ENCODE measurements at regions not wholly inside any gene's neighbourhood (a gene's known extent, or its start where the extent isn't known, plus 50 kb on each side); places are given as distances from the start of the nearest gene placed in this dataset.

- Histone ChIP-seq H3K36me3 (no peaks in the 10 kb centered on the region), H3K27ac (replicated peaks in 1 of 4) (no peak overlapping the region), H3K4me3 (no peak overlapping the region), H3K27me3 (no peaks in the 10 kb centered on the region), H3K4me1 (peaks cover 0 to 16% (median 13%) of the 10 kb centered on the region in 4 donors), H3K9me3 (peaks cover 0 to 7% (median 3%) of the 10 kb centered on the region in 4 donors)
- TF ChIP-seq POLR2A (IDR thresholded peaks at IDR 0.05; ENCODE audit: low read depth) (no peak), POLR2AphosphoS5 (IDR thresholded peaks at IDR 0.05) (no peak), EP300 (IDR thresholded peaks at IDR 0.05) (no peak)
- TF ChIP-seq, protein P1, sequence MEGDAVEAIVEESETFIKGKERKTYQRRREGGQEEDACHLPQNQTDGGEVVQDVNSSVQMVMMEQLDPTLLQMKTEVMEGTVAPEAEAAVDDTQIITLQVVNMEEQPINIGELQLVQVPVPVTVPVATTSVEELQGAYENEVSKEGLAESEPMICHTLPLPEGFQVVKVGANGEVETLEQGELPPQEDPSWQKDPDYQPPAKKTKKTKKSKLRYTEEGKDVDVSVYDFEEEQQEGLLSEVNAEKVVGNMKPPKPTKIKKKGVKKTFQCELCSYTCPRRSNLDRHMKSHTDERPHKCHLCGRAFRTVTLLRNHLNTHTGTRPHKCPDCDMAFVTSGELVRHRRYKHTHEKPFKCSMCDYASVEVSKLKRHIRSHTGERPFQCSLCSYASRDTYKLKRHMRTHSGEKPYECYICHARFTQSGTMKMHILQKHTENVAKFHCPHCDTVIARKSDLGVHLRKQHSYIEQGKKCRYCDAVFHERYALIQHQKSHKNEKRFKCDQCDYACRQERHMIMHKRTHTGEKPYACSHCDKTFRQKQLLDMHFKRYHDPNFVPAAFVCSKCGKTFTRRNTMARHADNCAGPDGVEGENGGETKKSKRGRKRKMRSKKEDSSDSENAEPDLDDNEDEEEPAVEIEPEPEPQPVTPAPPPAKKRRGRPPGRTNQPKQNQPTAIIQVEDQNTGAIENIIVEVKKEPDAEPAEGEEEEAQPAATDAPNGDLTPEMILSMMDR (IDR thresholded peaks at IDR 0.05), result no peak
- DNase-seq (ENCODE audit: extremely low spot score), result no peak
- intact Hi-C loops (cut with DNase I), result no loop called here
- 86% methylated on average over 15 of the region's 15 CpGs for WGBS
Measured at GRCh38 chr1:213728593-213729536, 258.9 kb upstream of the PROX1 start.

GRCh38 chr1:213733705-213734104 lies 254.1 kb upstream of the PROX1 start:
- TF ChIP-seq EP300 (IDR thresholded peaks at IDR 0.05), result no peak
- TF ChIP-seq POLR2AphosphoS5 (IDR thresholded peaks at IDR 0.05), result no peak
- WGBS, result 86% methylated on average over 1 of the region's 1 CpG

DNA sequence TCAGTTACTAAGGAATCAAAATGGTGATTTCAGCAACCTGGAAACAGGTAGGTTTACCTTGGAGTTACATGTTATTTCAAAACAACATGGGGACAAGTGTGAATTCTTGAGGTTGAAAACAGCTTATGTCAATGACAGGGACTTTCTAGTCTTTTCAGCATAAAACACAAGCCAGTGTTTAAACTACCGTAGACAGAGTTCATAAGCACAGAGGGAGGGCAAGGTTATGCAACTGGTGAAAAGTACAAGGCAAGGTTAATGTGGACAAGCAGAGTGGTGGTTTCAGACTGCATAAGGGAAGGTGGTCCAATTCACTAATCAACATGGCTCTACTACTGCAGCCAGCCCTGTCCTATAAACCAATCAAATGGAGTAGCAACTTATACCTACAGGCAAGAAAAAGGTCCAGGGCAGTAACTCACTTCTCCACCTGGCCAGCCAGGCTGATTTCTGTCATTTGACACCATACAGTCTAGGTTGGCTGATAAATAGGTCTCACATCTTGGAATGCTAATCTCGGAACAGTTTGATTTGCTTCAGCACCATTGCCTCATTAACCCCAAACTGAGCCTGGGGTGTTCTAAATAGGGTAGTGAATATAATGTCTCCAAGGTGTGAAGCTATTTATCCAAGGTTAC lies 250.3 kb upstream of the PROX1 start:
- TF ChIP-seq POLR2A (IDR thresholded peaks at IDR 0.05; ENCODE audit: low read depth), result no peak
- no peak for TF ChIP-seq POLR2AphosphoS5 (IDR thresholded peaks at IDR 0.05)
- TF ChIP-seq, protein P1 (IDR thresholded peaks at IDR 0.05), result no peak
- no peak for TF ChIP-seq EP300 (IDR thresholded peaks at IDR 0.05)
- no peaks in the 10 kb centered on the region for H3K9me3 ChIP-seq
- H3K36me3 ChIP-seq, result no peaks in the 10 kb centered on the region
- intact Hi-C loops (cut with DNase I), result no loop called here
- H3K27ac ChIP-seq (replicated peaks in 1 of 4), result no peak overlapping the region
- no peaks in the 10 kb centered on the region for H3K27me3 ChIP-seq
- H3K4me3 ChIP-seq, result no peak overlapping the region
- peak; percentile 17 for DNase-seq (ENCODE audit: extremely low spot score)
- no peaks in the 10 kb centered on the region for H3K4me1 ChIP-seq
- WGBS, result 63% methylated on average over 2 of the region's 2 CpGs

More at GRCh38 chr1:213733705-213734104, 254.1 kb upstream of the PROX1 start:
- Histone ChIP-seq H3K27me3 (no peaks in the 10 kb centered on the region), H3K9me3 (peaks cover 0 to 7% (median 3%) of the 10 kb centered on the region in 4 donors), H3K36me3 (no peaks in the 10 kb centered on the region), H3K4me3 (no peak overlapping the region), H3K4me1 (no peaks in the 10 kb centered on the region), H3K27ac (replicated peaks in 1 of 4) (no peak overlapping the region)
- DNase-seq (ENCODE audit: extremely low spot score), result no peak
- intact Hi-C loops (cut with DNase I), result no loop called here

DNA sequence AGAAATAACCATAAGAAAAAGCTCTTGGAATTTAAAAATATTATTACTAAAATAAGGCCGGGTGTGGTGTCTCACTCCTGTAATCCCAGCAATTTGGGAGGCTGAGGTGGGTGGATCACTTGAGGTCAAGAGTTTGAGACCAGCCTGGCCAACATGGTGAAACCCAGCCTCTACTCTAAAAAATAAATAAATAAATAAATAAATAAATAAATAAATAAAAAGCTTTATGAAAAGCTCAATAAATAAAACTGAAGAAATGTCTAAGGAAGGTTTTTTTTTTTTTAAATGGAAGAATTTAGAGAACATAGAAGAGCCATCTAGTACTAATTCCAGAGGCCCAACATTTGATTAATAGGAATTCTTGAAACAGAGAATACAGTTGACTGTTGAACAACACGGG lies 249.1 kb upstream of the PROX1 start:
- Histone ChIP-seq H3K36me3 (no peaks in the 10 kb centered on the region), H3K27ac (replicated peaks in 1 of 4) (no peak overlapping the region), H3K4me1 (no peaks in the 10 kb centered on the region), H3K27me3 (no peaks in the 10 kb centered on the region), H3K4me3 (no peak overlapping the region), H3K9me3 (peaks cover 0 to 7% (median 0%) of the 10 kb centered on the region in 4 donors)
- intact Hi-C loops (cut with DNase I), result no loop called here
- TF ChIP-seq, protein P1 (IDR thresholded peaks at IDR 0.05), result no peak
- no peak for DNase-seq (ENCODE audit: extremely low spot score)
- WGBS, result 84% methylated on average over 2 of the region's 2 CpGs

GRCh38 chr1:213742992-213743391 lies 244.8 kb upstream of the PROX1 start:
- Histone ChIP-seq H3K4me3 (no peak overlapping the region), H3K27ac (replicated peaks in 1 of 4) (no peak overlapping the region), H3K36me3 (no peaks in the 10 kb centered on the region), H3K27me3 (peaks cover 0 to 13% (median 0%) of the 10 kb centered on the region in 4 donors), H3K4me1 (no peaks in the 10 kb centered on the region), H3K9me3 (peaks cover 0 to 7% (median 0%) of the 10 kb centered on the region in 4 donors)
- intact Hi-C loops (cut with DNase I), result no loop called here
- no peak for DNase-seq (ENCODE audit: extremely low spot score)
- WGBS, result 66% methylated on average over 4 of the region's 4 CpGs
- TF ChIP-seq EP300 (IDR thresholded peaks at IDR 0.05) (no peak), POLR2A (IDR thresholded peaks at IDR 0.05; ENCODE audit: low read depth) (no peak), POLR2AphosphoS5 (IDR thresholded peaks at IDR 0.05) (no peak)
- TF ChIP-seq, protein P1 (IDR thresholded peaks at IDR 0.05), result no peak
